OCI-LY7 (cell line): ENCODE measurements at regions not wholly inside any gene's neighbourhood (a gene's known extent, or its start where the extent isn't known, plus 50 kb on each side); places are given as distances from the start of the nearest gene placed in this dataset.

ENCODE experiments used
- BruUV-seq: library from RNA; stranded (reverse); fragments of 400-500 nt; replicated peaks from 2 replicates; lab custom pipeline; 2021; lab: Mats Ljungman, UMichigan
- CTCF ChIA-PET: fragments of 300-600 bp; sonication (Branson Sonifier 250); formaldehyde crosslinking; loops from one replicate; lab custom pipeline; 2022; ENCODE audit warnings: antibody characterized with exemption; ENCODE audit not compliant: unreplicated experiment; lab: Charles Lee
- POLR2A ChIA-PET: fragments of 300-600 bp; sonication (Branson Sonifier 250); formaldehyde crosslinking; loops from one replicate; lab custom pipeline; 2022; ENCODE audit warnings: antibody characterized with exemption; lab: Charles Lee
- DNase-seq: peaks from one replicate; pipeline ENCODE4 v3.0.0-alpha.2; 2015; ENCODE audit warnings: low spot score
- H2AFZ ChIP-seq: fragments of 200-600 bp; sonication (generic), shearing (Covaris generic); 2 replicates; pipeline ENCODE4 v1.6.1; 2014; ENCODE audit warnings: mild to moderate bottlenecking, antibody characterized with exemption, low read length, moderate library complexity
- H3K27ac ChIP-seq: fragments of 200-600 bp; sonication (generic); 2 replicates; pipeline ENCODE4 v1.5.1; 2014; ENCODE audit warnings: mixed run types, low read depth, mild to moderate bottlenecking, moderate library complexity, low read length, inconsistent platforms; ENCODE audit not compliant: poor library complexity, severe bottlenecking
- H3K36me3 ChIP-seq: fragments of 200-600 bp; sonication (generic); 2 replicates; pipeline ENCODE4 v1.6.1; 2014; ENCODE audit warnings: mild to moderate bottlenecking, antibody characterized with exemption, low read length, moderate library complexity, mixed read lengths; ENCODE audit not compliant: insufficient read depth
- H3K4me1 ChIP-seq: fragments of 200-600 bp; sonication (generic); 2 replicates; pipeline ENCODE4 v1.5.1; 2014; ENCODE audit warnings: mild to moderate bottlenecking, low read length; ENCODE audit not compliant: insufficient read depth, poor library complexity, severe bottlenecking
- H3K4me2 ChIP-seq: fragments of 200-600 bp; sonication (generic); 2 replicates; pipeline ENCODE4 v1.6.1; 2014; ENCODE audit warnings: mild to moderate bottlenecking, low read length
- H3K4me3 ChIP-seq: fragments of 200-600 bp; sonication (generic); 2 replicates; pipeline ENCODE4 v1.5.1; 2014; ENCODE audit warnings: mild to moderate bottlenecking, low read depth, low read length; ENCODE audit not compliant: poor library complexity, severe bottlenecking
- H3K79me2 ChIP-seq: fragments of 200-600 bp; sonication (generic); 2 replicates; pipeline ENCODE4 v1.6.1; 2016; ENCODE audit warnings: low read depth, mild to moderate bottlenecking, low read length, moderate library complexity, mixed read lengths; ENCODE audit not compliant: insufficient read depth
- H3K9me2 ChIP-seq: fragments of 200-600 bp; sonication (generic); 2 replicates; pipeline ENCODE4 v1.6.1; 2016; ENCODE audit warnings: mild to moderate bottlenecking, low read length, mixed read lengths; ENCODE audit not compliant: insufficient read depth
- H3K9me3 ChIP-seq: fragments of 200-600 bp; sonication (generic); 2 replicates; pipeline ENCODE4 v1.6.1; 2014; ENCODE audit warnings: mild to moderate bottlenecking, mixed run types, low read length, mixed read lengths
- H4K20me1 ChIP-seq: fragments of 200-600 bp; sonication (generic); 2 replicates; pipeline ENCODE4 v1.6.1; 2014; ENCODE audit warnings: mild to moderate bottlenecking, antibody characterized with exemption, low read length, moderate library complexity, mixed read lengths; ENCODE audit not compliant: insufficient read depth
- CTCF ChIP-seq: fragments of 200-600 bp; sonication (generic); conservative IDR thresholded peaks from 2 replicates; pipeline ENCODE4 v1.5.1; 2014; ENCODE audit warnings: mild to moderate bottlenecking, antibody characterized with exemption, low read length, moderate library complexity, mixed read lengths
- EZH2phosphoT487 ChIP-seq: fragments of 200-600 bp; sonication (generic); IDR thresholded peaks from 2 replicates; pipeline ENCODE4 v1.6.1; 2018; ENCODE audit warnings: low read depth, borderline replicate concordance, mild to moderate bottlenecking, mixed run types, antibody characterized with exemption, low read length, moderate library complexity, mixed read lengths
- intact Hi-C: fragments of 100-400 bp; cut with micrococcal nuclease; formaldehyde crosslinking; loops from one replicate; pipeline ENCODE4 v1.10.0; 2022; ENCODE audit not compliant: unreplicated experiment

- no TSS peak for BruUV-seq
- no peak overlapping the region for H3K27ac ChIP-seq
- no peak for DNase-seq
- TF ChIP-seq CTCF (no peak), EZH2phosphoT487 (no peak)
- CTCF ChIA-PET = no interaction called here
- POLR2A ChIA-PET = interaction anchor here (0.6 to 1.1 kb wide), 4 partner anchors 23 to 741 kb away, joined by 3 read pairs; no protein-coding TSS in a partner anchor
- H3K9me3 ChIP-seq = no peaks in the 10 kb centered on the region
- no peaks in the 10 kb centered on the region for H3K79me2 ChIP-seq
- no peaks in the 10 kb centered on the region for H3K4me1 ChIP-seq
- H3K9me2 ChIP-seq = no peaks in the 10 kb centered on the region
- no peak overlapping the region for H3K4me3 ChIP-seq
- H2AFZ ChIP-seq = no peak overlapping the region
- H4K20me1 ChIP-seq = no peaks in the 10 kb centered on the region
- no peaks in the 10 kb centered on the region for H3K36me3 ChIP-seq
- H3K4me2 ChIP-seq = no peak overlapping the region
- intact Hi-C loops = no loop called here
Observed at GRCh38 chr13:47546391-47547225, 454.5 kb downstream of the SUCLA2 start.

GRCh38 chr13:47545201-47546024 lies 455.7 kb downstream of the SUCLA2 start:
- Histone ChIP-seq H3K4me3 (no peak overlapping the region), H2AFZ (no peak overlapping the region), H3K4me1 (no peaks in the 10 kb centered on the region), H4K20me1 (no peaks in the 10 kb centered on the region), H3K27ac (no peak overlapping the region), H3K9me3 (no peaks in the 10 kb centered on the region), H3K4me2 (no peak overlapping the region), H3K9me2 (no peaks in the 10 kb centered on the region), H3K79me2 (no peaks in the 10 kb centered on the region), H3K36me3 (no peaks in the 10 kb centered on the region)
- BruUV-seq = no TSS peak
- no peak for DNase-seq
- intact Hi-C loops = no loop called here
- TF ChIP-seq CTCF (no peak), EZH2phosphoT487 (no peak)
- ChIA-PET POLR2A (interaction anchor here (0.6 kb wide), 1 partner anchor 37 kb away, joined by 3 read pairs; no protein-coding TSS in a partner anchor), CTCF (no interaction called here)
